Spinal cord (tissue), 9 donors: ENCODE measurements at regions not wholly inside any gene's neighbourhood (a gene's known extent, or its start where the extent isn't known, plus 50 kb on each side); places are given as distances from the start of the nearest gene placed in this dataset.

ENCODE experiments used
- DNase-seq, 6 donors: peaks; one replicate each; pipeline versions ENCODE4 v3.0.0 to v3.0.0-alpha.2; 2013 to 2015; ENCODE audit warnings: low spot score in 6 of 6, low read depth in 4 of 6
- H3K27ac ChIP-seq: one replicate; pipeline ENCODE4 v1.5.1; 2013; ENCODE audit warnings: low read depth, low read length, control low read depth
- H3K27me3 ChIP-seq: one replicate; pipeline ENCODE4 v1.6.1; 2013; ENCODE audit warnings: low read length; ENCODE audit not compliant: control insufficient read depth, insufficient read depth
- H3K36me3 ChIP-seq: one replicate; pipeline ENCODE4 v1.6.1; 2013; ENCODE audit warnings: low read length; ENCODE audit not compliant: control insufficient read depth, insufficient read depth
- H3K4me1 ChIP-seq: one replicate; pipeline ENCODE4 v1.6.1; 2013; ENCODE audit warnings: low read length; ENCODE audit not compliant: control insufficient read depth, insufficient read depth
- H3K4me3 ChIP-seq: one replicate; pipeline ENCODE4 v1.5.1; 2013; ENCODE audit warnings: low read depth, low read length, control low read depth
- H3K9me3 ChIP-seq: one replicate; pipeline ENCODE4 v1.6.1; 2013; ENCODE audit warnings: low read length; ENCODE audit not compliant: control insufficient read depth, insufficient read depth
- WGBS: methylation state at CpG from one replicate; pipeline ENCODE4 v1.1.5; 2013; ENCODE audit warnings: missing lambda C conversion rate; ENCODE audit not compliant: insufficient coverage; 5-methylcytosine and 5-hydroxymethylcytosine counted together
- donor health status: healthy.

DNA sequence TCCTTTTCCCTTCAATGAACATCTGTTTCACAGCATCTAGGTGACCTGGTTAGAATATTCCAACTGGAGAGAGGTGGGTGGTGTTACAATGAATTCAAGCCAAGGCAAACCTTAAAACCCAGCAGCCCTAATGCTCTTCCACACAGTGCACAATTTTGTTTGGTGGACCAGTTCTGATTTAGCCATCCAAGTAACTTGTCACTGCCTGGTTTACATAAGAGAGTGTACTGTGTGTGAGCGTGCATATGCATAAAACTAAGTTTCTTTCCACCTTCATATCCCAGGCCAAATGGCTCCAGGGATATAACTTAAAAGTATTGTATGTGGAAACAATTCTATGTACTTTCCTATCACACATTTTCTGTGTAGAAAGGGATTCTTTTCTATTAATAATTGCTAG lies 200.4 kb upstream of the FAR2 start:
- Histone ChIP-seq H3K9me3 (no peaks in the 10 kb centered on the region), H3K36me3 (no peaks in the 10 kb centered on the region), H3K27ac (no peak overlapping the region), H3K27me3 (no peaks in the 10 kb centered on the region), H3K4me1 (no peaks in the 10 kb centered on the region), H3K4me3 (no peak overlapping the region)
- DNase-seq = no peak
- WGBS = no CpG with 5 or more reads among the region's 1 CpG

DNA sequence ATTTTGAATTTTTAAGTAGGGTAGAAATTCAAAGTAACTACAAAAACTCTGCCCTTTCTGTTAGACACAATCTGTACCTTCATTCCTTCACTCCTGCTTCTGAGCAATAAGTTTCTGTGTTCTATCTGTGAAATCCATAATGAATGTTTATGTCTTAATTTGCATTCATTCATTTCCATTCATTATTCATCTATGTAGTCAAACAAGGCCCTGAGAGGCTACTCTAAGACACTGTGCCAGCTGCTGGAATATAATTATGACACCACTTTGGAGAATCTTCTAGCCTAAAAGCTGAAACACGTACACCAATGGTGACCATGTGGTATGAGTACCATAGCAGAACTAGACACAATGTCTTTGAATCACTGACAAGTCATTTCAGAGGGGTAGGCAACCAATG lies 199.9 kb upstream of the FAR2 start:
- 83% methylated on average over 1 of the region's 1 CpG for WGBS
- H3K36me3 ChIP-seq = no peaks in the 10 kb centered on the region
- no peak overlapping the region for H3K4me3 ChIP-seq
- H3K27ac ChIP-seq = no peak overlapping the region
- H3K27me3 ChIP-seq = no peaks in the 10 kb centered on the region
- no peak for DNase-seq
- no peaks in the 10 kb centered on the region for H3K4me1 ChIP-seq
- no peaks in the 10 kb centered on the region for H3K9me3 ChIP-seq

DNA sequence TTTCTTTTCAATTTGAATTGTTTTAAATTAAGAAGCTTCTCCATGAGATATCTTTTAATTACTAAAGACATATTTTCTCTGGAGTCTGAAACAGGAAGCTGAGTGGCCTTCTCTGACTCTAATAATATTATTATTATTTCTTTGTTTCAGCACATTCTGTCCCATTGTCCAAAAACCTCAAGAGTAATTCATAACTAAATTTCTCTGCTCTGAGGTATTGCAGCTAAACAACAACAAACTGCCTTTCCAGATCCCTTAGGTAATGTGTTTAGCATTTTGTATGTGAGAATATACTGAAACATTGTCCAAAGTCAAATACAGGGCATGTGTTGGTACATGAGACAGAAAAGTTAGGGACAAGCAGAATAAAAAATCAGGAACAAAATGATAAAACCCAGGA lies 199.0 kb upstream of the FAR2 start:
- Histone ChIP-seq H3K27ac (no peak overlapping the region), H3K36me3 (no peaks in the 10 kb centered on the region), H3K4me1 (no peaks in the 10 kb centered on the region), H3K4me3 (no peak overlapping the region), H3K27me3 (no peaks in the 10 kb centered on the region), H3K9me3 (no peaks in the 10 kb centered on the region)
- DNase-seq = no peak

DNA sequence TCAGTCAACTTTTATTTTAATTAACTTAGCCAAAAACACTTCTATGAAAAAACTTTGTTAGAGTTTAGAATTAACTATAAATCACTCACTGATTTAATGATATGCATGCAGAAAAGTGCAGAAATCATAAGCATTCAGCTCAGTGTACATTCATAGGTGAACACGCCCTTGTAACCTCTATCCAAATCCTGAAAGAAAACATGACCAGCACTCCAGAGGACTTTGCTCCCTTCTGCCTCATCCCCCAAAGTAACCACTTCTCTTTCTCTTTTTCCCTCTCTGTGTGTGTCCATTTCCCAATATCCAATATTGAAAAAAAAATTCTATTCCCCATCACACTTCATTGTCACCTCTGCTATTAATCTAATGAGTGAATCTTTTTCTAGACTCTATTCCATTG lies 197.1 kb upstream of the FAR2 start:
- Histone ChIP-seq H3K27me3 (no peaks in the 10 kb centered on the region), H3K27ac (no peak overlapping the region), H3K9me3 (no peaks in the 10 kb centered on the region), H3K36me3 (no peaks in the 10 kb centered on the region), H3K4me3 (no peak overlapping the region), H3K4me1 (no peaks in the 10 kb centered on the region)
- WGBS = 100% methylated on average over 1 of the region's 1 CpG
- no peak for DNase-seq

DNA sequence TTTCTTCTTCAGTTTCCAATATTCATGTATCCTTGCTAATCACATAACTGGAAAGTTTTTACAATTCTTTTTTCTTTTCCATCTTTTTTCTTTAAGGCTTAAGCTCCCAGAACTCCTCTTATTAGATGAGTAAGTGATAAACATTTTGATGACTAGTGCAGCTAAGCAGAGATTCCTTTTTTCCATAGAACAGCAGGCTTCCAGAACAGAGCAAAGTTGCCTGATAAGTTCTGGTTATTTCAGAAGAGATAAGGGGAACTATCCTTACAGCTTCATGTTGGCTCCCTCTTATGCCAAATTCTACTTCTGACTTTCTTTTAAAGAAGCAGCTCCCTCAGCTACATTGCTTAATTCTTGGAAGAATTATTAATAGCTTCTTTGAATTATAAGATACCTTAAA lies 194.7 kb upstream of the FAR2 start:
- Histone ChIP-seq H3K27me3 (no peaks in the 10 kb centered on the region), H3K4me1 (no peaks in the 10 kb centered on the region), H3K4me3 (no peak overlapping the region), H3K36me3 (no peaks in the 10 kb centered on the region), H3K9me3 (no peaks in the 10 kb centered on the region), H3K27ac (no peak overlapping the region)
- no peak for DNase-seq

DNA sequence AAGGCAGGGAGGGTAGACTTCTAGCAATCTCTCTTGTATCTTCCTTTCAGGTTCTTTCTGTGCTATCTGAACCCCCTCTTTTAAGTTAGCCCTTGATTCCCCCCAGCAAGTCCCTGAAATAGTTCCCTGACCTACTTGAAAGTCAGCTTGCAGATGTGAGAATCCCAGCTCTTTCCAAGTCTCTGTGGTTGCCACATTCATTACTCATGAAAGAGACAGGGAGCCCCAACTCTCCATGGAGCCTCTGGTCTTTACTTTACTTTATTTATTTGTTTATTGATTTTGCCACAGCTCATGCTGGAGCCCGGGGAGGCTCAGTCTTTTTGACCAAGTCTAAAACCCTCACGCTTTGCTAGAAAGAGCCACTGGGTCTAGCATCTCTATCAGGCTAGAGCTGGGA lies 193.6 kb upstream of the FAR2 start:
- H3K27me3 ChIP-seq = no peaks in the 10 kb centered on the region
- WGBS = no CpG with 5 or more reads among the region's 2 CpGs
- no peak overlapping the region for H3K27ac ChIP-seq
- no peaks in the 10 kb centered on the region for H3K4me1 ChIP-seq
- no peaks in the 10 kb centered on the region for H3K9me3 ChIP-seq
- DNase-seq = peak in 1 of 6 donors; percentile 25
- H3K4me3 ChIP-seq = no peak overlapping the region
- H3K36me3 ChIP-seq = no peaks in the 10 kb centered on the region

DNA sequence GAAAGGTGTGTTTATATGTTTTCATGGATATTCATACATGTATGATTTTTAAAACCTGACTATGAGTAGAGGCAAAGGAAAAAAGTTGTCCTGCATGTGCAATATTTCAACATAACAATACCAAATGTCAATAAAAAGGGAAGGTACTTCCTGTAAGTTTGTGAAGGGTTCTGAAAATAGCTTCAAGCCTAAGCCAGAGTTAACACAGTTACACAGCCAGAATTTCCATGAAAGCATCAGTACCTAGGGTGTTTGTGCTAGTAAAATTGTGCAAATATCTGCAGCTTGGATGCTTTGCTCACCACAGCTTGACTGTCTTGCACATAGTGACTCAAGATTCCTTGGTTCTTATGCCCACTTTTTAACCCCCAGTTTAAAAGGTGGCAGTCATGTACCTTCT lies 193.1 kb upstream of the FAR2 start:
- no peaks in the 10 kb centered on the region for H3K27me3 ChIP-seq
- peak in 1 of 6 donors; percentile 28 for DNase-seq
- no peaks in the 10 kb centered on the region for H3K9me3 ChIP-seq
- H3K27ac ChIP-seq = no peak overlapping the region
- H3K36me3 ChIP-seq = no peaks in the 10 kb centered on the region
- H3K4me1 ChIP-seq = no peaks in the 10 kb centered on the region
- H3K4me3 ChIP-seq = no peak overlapping the region

DNA sequence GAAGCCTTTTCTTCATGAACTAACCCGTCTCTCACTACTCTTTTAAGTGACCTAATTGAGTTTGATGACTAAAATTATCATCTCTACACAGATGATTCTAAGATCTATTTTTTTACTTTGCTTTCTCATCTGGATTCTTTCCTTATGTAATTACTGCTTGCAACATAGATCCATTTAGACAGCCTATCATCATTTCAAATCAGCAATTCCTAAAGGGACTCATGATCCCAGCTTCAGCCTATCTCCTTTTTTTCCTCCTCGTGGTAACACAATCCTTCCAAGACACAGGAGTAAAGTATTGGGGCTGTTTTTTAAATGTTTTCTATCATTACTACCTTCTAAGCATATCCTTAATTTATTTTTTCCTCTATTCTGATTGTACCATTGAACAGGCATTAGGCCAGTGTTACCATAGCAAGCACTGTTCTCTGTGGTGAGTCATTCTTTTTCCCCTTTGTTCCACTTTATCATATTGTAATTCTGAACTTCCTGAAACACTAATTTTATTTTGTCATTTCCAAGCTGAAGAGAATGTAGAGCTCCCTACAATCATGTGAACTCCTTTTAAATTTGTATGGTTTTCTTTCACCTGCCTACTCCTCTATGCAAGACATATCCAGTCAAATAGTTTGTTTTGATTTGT lies 190.4 kb upstream of the FAR2 start:
- Histone ChIP-seq H3K4me1 (no peaks in the 10 kb centered on the region), H3K27me3 (no peaks in the 10 kb centered on the region), H3K27ac (no peak overlapping the region), H3K4me3 (no peak overlapping the region), H3K36me3 (no peaks in the 10 kb centered on the region), H3K9me3 (no peaks in the 10 kb centered on the region)
- no peak for DNase-seq
- WGBS = no CpG with 5 or more reads among the region's 2 CpGs

DNA sequence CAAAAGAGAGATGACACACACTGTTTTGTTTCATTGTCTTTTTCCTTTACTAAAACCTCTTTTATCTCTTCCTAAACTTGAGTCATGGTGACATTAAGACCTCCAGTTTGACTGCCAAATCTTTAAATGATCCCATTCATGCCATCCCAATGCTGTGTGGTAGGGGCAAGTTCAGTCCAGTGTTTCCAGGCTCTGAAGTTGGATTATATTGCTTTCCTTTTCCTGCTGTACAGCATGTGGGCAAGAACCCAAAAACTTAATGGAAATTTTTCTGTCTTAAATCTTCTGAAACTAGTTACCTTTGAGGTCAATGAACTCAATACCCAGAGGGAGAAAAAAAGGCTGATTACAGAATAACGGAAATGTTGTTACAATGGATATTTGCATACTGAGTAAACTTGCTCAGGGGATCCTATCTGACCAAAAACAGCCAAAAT lies 187.1 kb upstream of the FAR2 start:
- no CpG with 5 or more reads among the region's 1 CpG for WGBS
- H3K4me1 ChIP-seq = no peaks in the 10 kb centered on the region
- no peaks in the 10 kb centered on the region for H3K27me3 ChIP-seq
- no peak overlapping the region for H3K4me3 ChIP-seq
- no peak overlapping the region for H3K27ac ChIP-seq
- H3K36me3 ChIP-seq = no peaks in the 10 kb centered on the region
- no peaks in the 10 kb centered on the region for H3K9me3 ChIP-seq
- DNase-seq = peak in 2 of 6 donors; percentile 12 to 31

DNA sequence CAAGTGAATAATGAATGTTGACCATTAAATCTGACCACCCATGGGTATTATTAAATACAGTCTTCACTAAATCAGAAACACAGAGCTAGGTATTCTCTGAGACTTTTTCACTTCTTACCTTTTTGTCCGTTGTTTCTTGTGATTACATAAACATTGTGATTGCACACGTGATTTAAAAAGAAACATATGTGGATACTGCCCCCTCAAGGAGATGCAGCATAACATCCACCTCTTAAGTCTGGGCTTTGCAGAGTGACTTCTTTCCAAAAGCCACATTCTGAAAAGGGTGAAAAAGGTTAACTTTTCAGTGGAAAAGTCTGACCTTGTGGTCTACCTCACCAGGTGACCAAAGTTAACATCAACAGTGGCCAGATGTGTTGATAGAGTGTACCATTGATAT lies 185.5 kb upstream of the FAR2 start:
- no peaks in the 10 kb centered on the region for H3K4me1 ChIP-seq
- no peak overlapping the region for H3K27ac ChIP-seq
- no peaks in the 10 kb centered on the region for H3K27me3 ChIP-seq
- peak in 1 of 6 donors; percentile 59 for DNase-seq
- H3K36me3 ChIP-seq = no peaks in the 10 kb centered on the region
- WGBS = no CpG with 5 or more reads among the region's 2 CpGs
- H3K4me3 ChIP-seq = no peak overlapping the region
- no peaks in the 10 kb centered on the region for H3K9me3 ChIP-seq
